ENCODE measurements at regions not wholly inside any gene's neighbourhood (a gene's known extent, or its start where the extent isn't known, plus 50 kb on each side); places are given as distances from the start of the nearest gene placed in this dataset.

DNA sequence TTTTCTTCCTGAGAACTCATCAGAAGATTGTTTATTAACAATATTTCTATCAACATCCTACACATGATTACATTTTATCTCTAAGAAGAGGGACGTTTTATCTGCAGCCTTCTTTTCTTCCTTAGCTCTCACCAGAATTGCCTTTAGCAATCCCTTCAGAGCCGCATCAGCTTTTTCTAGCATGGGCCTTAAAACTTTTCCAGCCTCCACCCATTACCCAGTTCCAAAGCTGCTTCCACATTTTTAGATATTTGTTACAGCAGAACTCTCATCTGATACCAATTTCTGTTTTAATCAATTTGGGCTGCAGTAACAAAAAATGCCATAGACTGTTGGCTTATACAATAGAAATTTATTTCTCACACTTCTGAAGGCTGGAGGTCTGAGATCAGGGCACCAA lies 281.5 kb downstream of the THBS2 start:
- no peak overlapping the region for H3K27ac ChIP-seq (ENCODE audit: low read depth in 2 of 2, low read length in 1 of 2)
- no peak overlapping the region for H3K4me3 ChIP-seq (ENCODE audit: low read depth in 1 of 2, low read length in 2 of 2)
- H3K4me1 ChIP-seq (ENCODE audit: control insufficient read depth in 2 of 2, insufficient read depth in 2 of 2, low read length in 1 of 2): no peaks in the 10 kb centered on the region
- no peaks in the 10 kb centered on the region for H3K27me3 ChIP-seq (ENCODE audit: control insufficient read depth in 1 of 2, insufficient read depth in 2 of 2, low read length in 2 of 2)
- WGBS, 2 donors: 76 to 85% methylated on average over 2 of the region's 2 CpGs
- H3K36me3 ChIP-seq (ENCODE audit: control insufficient read depth in 2 of 2, insufficient read depth in 2 of 2, low read length in 1 of 2): no peaks in the 10 kb centered on the region
- H3K9me3 ChIP-seq (ENCODE audit: control insufficient read depth in 2 of 2, insufficient read depth in 1 of 2, low read depth in 1 of 2, low read length in 1 of 2): no peaks in the 10 kb centered on the region

DNA sequence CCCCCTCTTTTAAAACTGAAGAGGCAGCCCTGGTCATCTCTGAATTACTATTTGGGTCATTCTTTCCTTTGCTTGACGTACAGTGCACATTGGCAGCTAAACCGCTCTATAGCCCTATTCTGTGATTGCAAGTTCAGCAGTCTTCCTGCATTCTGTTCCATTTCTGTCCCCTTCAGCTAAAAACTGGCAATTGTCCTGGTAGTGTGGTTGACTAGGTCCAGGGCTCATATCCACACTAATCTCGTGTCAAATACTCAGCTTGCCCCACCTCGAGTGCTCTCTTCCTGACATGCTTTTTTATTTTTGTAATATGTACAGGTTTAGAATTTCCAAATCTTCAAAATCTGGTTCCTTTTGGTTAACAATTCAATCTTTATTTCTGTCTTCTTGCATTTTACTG lies 282.1 kb downstream of the THBS2 start:
- Histone ChIP-seq H3K9me3 (ENCODE audit: control insufficient read depth in 2 of 2, insufficient read depth in 1 of 2, low read depth in 1 of 2, low read length in 1 of 2) (no peaks in the 10 kb centered on the region), H3K27ac (ENCODE audit: low read depth in 2 of 2, low read length in 1 of 2) (no peak overlapping the region), H3K36me3 (ENCODE audit: control insufficient read depth in 2 of 2, insufficient read depth in 2 of 2, low read length in 1 of 2) (no peaks in the 10 kb centered on the region), H3K27me3 (ENCODE audit: control insufficient read depth in 1 of 2, insufficient read depth in 2 of 2, low read length in 2 of 2) (no peaks in the 10 kb centered on the region), H3K4me1 (ENCODE audit: control insufficient read depth in 2 of 2, insufficient read depth in 2 of 2, low read length in 1 of 2) (no peaks in the 10 kb centered on the region), H3K4me3 (ENCODE audit: low read depth in 1 of 2, low read length in 2 of 2) (no peak overlapping the region)
- WGBS, 2 donors: 77 to 84% methylated on average over 4 of the region's 4 CpGs

- WGBS, 2 donors: 85 to 90% methylated on average over 3 of the region's 3 CpGs
- Histone ChIP-seq H3K4me3 (ENCODE audit: low read depth in 1 of 2, low read length in 2 of 2) (no peak overlapping the region), H3K27ac (ENCODE audit: low read depth in 2 of 2, low read length in 1 of 2) (no peak overlapping the region), H3K4me1 (ENCODE audit: control insufficient read depth in 2 of 2, insufficient read depth in 2 of 2, low read length in 1 of 2) (no peaks in the 10 kb centered on the region), H3K27me3 (ENCODE audit: control insufficient read depth in 1 of 2, insufficient read depth in 2 of 2, low read length in 2 of 2) (no peaks in the 10 kb centered on the region), H3K36me3 (ENCODE audit: control insufficient read depth in 2 of 2, insufficient read depth in 2 of 2, low read length in 1 of 2) (no peaks in the 10 kb centered on the region), H3K9me3 (ENCODE audit: control insufficient read depth in 2 of 2, insufficient read depth in 1 of 2, low read depth in 1 of 2, low read length in 1 of 2) (no peaks in the 10 kb centered on the region)
These were observed 284.8 kb downstream of the THBS2 start for GRCh38 chr6:168968801-168969200.

GRCh38 chr6:168968228-168968627 lies 285.4 kb downstream of the THBS2 start:
- no peaks in the 10 kb centered on the region for H3K36me3 ChIP-seq (ENCODE audit: control insufficient read depth in 2 of 2, insufficient read depth in 2 of 2, low read length in 1 of 2)
- no peak overlapping the region for H3K27ac ChIP-seq (ENCODE audit: low read depth in 2 of 2, low read length in 1 of 2)
- H3K27me3 ChIP-seq (ENCODE audit: control insufficient read depth in 1 of 2, insufficient read depth in 2 of 2, low read length in 2 of 2): no peaks in the 10 kb centered on the region
- H3K4me3 ChIP-seq (ENCODE audit: low read depth in 1 of 2, low read length in 2 of 2): no peak overlapping the region
- H3K4me1 ChIP-seq (ENCODE audit: control insufficient read depth in 2 of 2, insufficient read depth in 2 of 2, low read length in 1 of 2): no peaks in the 10 kb centered on the region
- H3K9me3 ChIP-seq (ENCODE audit: control insufficient read depth in 2 of 2, insufficient read depth in 1 of 2, low read depth in 1 of 2, low read length in 1 of 2): no peaks in the 10 kb centered on the region
- 28 to 46% methylated on average over 10 of the region's 10 CpGs for WGBS, 2 donors

- Histone ChIP-seq H3K27me3 (ENCODE audit: control insufficient read depth in 1 of 2, insufficient read depth in 2 of 2, low read length in 2 of 2) (no peaks in the 10 kb centered on the region), H3K36me3 (ENCODE audit: control insufficient read depth in 2 of 2, insufficient read depth in 2 of 2, low read length in 1 of 2) (no peaks in the 10 kb centered on the region), H3K4me1 (ENCODE audit: control insufficient read depth in 2 of 2, insufficient read depth in 2 of 2, low read length in 1 of 2) (no peaks in the 10 kb centered on the region), H3K27ac (ENCODE audit: low read depth in 2 of 2, low read length in 1 of 2) (no peak overlapping the region), H3K4me3 (ENCODE audit: low read depth in 1 of 2, low read length in 2 of 2) (no peak overlapping the region), H3K9me3 (ENCODE audit: control insufficient read depth in 2 of 2, insufficient read depth in 1 of 2, low read depth in 1 of 2, low read length in 1 of 2) (no peaks in the 10 kb centered on the region)
- WGBS, 2 donors: 50 to 59% methylated on average over 3 of the region's 3 CpGs
These were observed 286.2 kb downstream of the THBS2 start for GRCh38 chr6:168967281-168967925.

DNA sequence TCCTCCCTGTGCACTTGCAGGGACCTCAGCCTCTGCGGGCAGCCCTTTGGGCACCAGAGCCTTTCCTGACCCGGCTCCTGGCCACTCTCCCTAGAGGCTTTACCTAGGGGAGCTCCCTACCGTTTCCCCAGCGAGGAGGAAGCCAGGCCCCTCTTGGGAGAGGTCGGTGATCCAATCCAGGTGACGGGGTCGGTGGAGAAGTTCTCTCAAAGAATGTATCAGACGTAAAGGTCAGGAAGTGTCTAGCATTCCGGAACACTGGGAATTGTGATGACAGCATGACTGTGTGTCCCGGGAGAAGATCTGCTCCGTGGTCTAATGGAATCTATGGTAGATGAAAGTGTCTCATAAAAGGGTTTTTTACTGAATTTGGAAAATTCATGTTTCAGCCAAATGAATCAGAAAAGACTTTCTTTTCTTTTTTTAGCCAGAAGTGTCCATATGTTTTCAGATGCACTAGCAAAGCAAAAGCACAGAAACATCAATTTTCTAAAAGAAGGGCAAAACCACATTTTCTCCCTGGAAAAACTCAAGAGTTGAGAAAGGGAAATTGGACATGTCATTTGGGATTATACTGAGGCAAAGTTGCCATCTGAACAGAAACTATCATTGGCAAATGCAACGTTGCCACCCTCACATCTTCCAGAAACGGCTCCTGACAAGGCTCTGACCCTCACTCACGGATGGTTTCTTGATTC lies 289.4 kb downstream of the THBS2 start:
- no peaks in the 10 kb centered on the region for H3K36me3 ChIP-seq (ENCODE audit: control insufficient read depth in 2 of 2, insufficient read depth in 2 of 2, low read length in 1 of 2)
- H3K9me3 ChIP-seq (ENCODE audit: control insufficient read depth in 2 of 2, insufficient read depth in 1 of 2, low read depth in 1 of 2, low read length in 1 of 2): no peaks in the 10 kb centered on the region
- H3K4me1 ChIP-seq (ENCODE audit: control insufficient read depth in 2 of 2, insufficient read depth in 2 of 2, low read length in 1 of 2): no peaks in the 10 kb centered on the region
- H3K4me3 ChIP-seq (ENCODE audit: low read depth in 1 of 2, low read length in 2 of 2): no peak overlapping the region
- H3K27me3 ChIP-seq (ENCODE audit: control insufficient read depth in 1 of 2, insufficient read depth in 2 of 2, low read length in 2 of 2): no peaks in the 10 kb centered on the region
- WGBS, 2 donors: 76 to 81% methylated on average over 14 of the region's 14 CpGs
- H3K27ac ChIP-seq (ENCODE audit: low read depth in 2 of 2, low read length in 1 of 2): no peak overlapping the region

- Histone ChIP-seq H3K9me3 (ENCODE audit: control insufficient read depth in 2 of 2, insufficient read depth in 1 of 2, low read depth in 1 of 2, low read length in 1 of 2) (no peaks in the 10 kb centered on the region), H3K36me3 (ENCODE audit: control insufficient read depth in 2 of 2, insufficient read depth in 2 of 2, low read length in 1 of 2) (no peaks in the 10 kb centered on the region), H3K27ac (ENCODE audit: low read depth in 2 of 2, low read length in 1 of 2) (no peak overlapping the region), H3K4me3 (ENCODE audit: low read depth in 1 of 2, low read length in 2 of 2) (no peak overlapping the region), H3K27me3 (ENCODE audit: control insufficient read depth in 1 of 2, insufficient read depth in 2 of 2, low read length in 2 of 2) (no peaks in the 10 kb centered on the region), H3K4me1 (ENCODE audit: control insufficient read depth in 2 of 2, insufficient read depth in 2 of 2, low read length in 1 of 2) (no peaks in the 10 kb centered on the region)
- 80 to 82% methylated on average over 14 of the region's 14 CpGs for WGBS, 2 donors
These were observed 290.8 kb downstream of the THBS2 start for GRCh38 chr6:168962886-168963285.

GRCh38 chr6:168961264-168961656 lies 292.4 kb downstream of the THBS2 start:
- Histone ChIP-seq H3K4me1 (ENCODE audit: control insufficient read depth in 2 of 2, insufficient read depth in 2 of 2, low read length in 1 of 2) (no peaks in the 10 kb centered on the region), H3K9me3 (ENCODE audit: control insufficient read depth in 2 of 2, insufficient read depth in 1 of 2, low read depth in 1 of 2, low read length in 1 of 2) (no peaks in the 10 kb centered on the region), H3K27ac (ENCODE audit: low read depth in 2 of 2, low read length in 1 of 2) (no peak overlapping the region), H3K27me3 (ENCODE audit: control insufficient read depth in 1 of 2, insufficient read depth in 2 of 2, low read length in 2 of 2) (no peaks in the 10 kb centered on the region), H3K36me3 (ENCODE audit: control insufficient read depth in 2 of 2, insufficient read depth in 2 of 2, low read length in 1 of 2) (no peaks in the 10 kb centered on the region), H3K4me3 (ENCODE audit: low read depth in 1 of 2, low read length in 2 of 2) (no peak overlapping the region)
- 90 to 94% methylated on average over 13 of the region's 13 CpGs for WGBS, 2 donors

- no peaks in the 10 kb centered on the region for H3K4me1 ChIP-seq (ENCODE audit: control insufficient read depth in 2 of 2, insufficient read depth in 2 of 2, low read length in 1 of 2)
- H3K27ac ChIP-seq (ENCODE audit: low read depth in 2 of 2, low read length in 1 of 2): no peak overlapping the region
- no peaks in the 10 kb centered on the region for H3K27me3 ChIP-seq (ENCODE audit: control insufficient read depth in 1 of 2, insufficient read depth in 2 of 2, low read length in 2 of 2)
- 64 to 73% methylated on average over 11 of the region's 11 CpGs for WGBS, 2 donors
- no peak overlapping the region for H3K4me3 ChIP-seq (ENCODE audit: low read depth in 1 of 2, low read length in 2 of 2)
- no peaks in the 10 kb centered on the region for H3K36me3 ChIP-seq (ENCODE audit: control insufficient read depth in 2 of 2, insufficient read depth in 2 of 2, low read length in 1 of 2)
- no peaks in the 10 kb centered on the region for H3K9me3 ChIP-seq (ENCODE audit: control insufficient read depth in 2 of 2, insufficient read depth in 1 of 2, low read depth in 1 of 2, low read length in 1 of 2)
These were observed 292.9 kb downstream of the THBS2 start for GRCh38 chr6:168960551-168961263.

Data from esophagus (tissue), 2 donors.